H1 (cell line): ENCODE measurements at regions not wholly inside any gene's neighbourhood (a gene's known extent, or its start where the extent isn't known, plus 50 kb on each side); places are given as distances from the start of the nearest gene placed in this dataset.

Experiments used
- CTCF ChIA-PET: fragments of 300-600 bp; sonication (Branson Sonifier 250); formaldehyde crosslinking; loops from one replicate; lab custom pipeline; 2021; ENCODE audit not compliant: partially characterized antibody; lab: Charles Lee
- POLR2A ChIA-PET: fragments of 300-600 bp; sonication (Branson Sonifier 250); formaldehyde crosslinking; loops from one replicate; lab custom pipeline; 2021; ENCODE audit warnings: inconsistent platforms; ENCODE audit not compliant: partially characterized antibody; lab: Charles Lee
- DNase-seq, 2 experiments: peaks; one replicate each; pipeline versions ENCODE4 v3.0.0 to v3.0.0-alpha.2; 2010 to 2022; ENCODE audit warnings: low spot score in 2 of 2, low read depth in 1 of 2, mixed read lengths in 1 of 2
- FAIRE-seq: peaks from 2 replicates; lab custom pipeline; 2011; peaks lifted over from hg19 to GRCh38; lab: Jason Lieb, UNC
- H2AFZ ChIP-seq: 2 replicates; pipeline ENCODE4 v1.8.1; 2012; ENCODE audit warnings: low read length, inconsistent platforms
- H2AK5ac ChIP-seq: 2 replicates; pipeline ENCODE4 v1.6.1; 2013; ENCODE audit warnings: low read depth, low read length
- H2BK120ac ChIP-seq: replicated peaks from 2 replicates; pipeline ENCODE3; 2013; ENCODE audit warnings: low read depth, low read length, inconsistent platforms
- H2BK12ac ChIP-seq: 2 replicates; pipeline ENCODE4 v1.6.1; 2013; ENCODE audit warnings: low read depth, low read length
- H2BK15ac ChIP-seq: 2 replicates; pipeline ENCODE4 v1.6.1; 2013; ENCODE audit warnings: low read length
- H2BK20ac ChIP-seq: 2 replicates; pipeline ENCODE4 v1.6.1; 2013; ENCODE audit warnings: low read length
- H2BK5ac ChIP-seq: 2 replicates; pipeline ENCODE4 v1.6.1; 2013; ENCODE audit warnings: low read depth, low read length
- H3K14ac ChIP-seq: 2 replicates; pipeline ENCODE4 v1.6.1; 2013; ENCODE audit warnings: inconsistent platforms; ENCODE audit not compliant: insufficient read length
- H3K18ac ChIP-seq: 2 replicates; pipeline ENCODE4 v1.6.1; 2013; ENCODE audit warnings: low read length; ENCODE audit errors: extremely low read depth
- H3K23ac ChIP-seq: 2 replicates; pipeline ENCODE4 v1.6.1; 2013; ENCODE audit warnings: inconsistent platforms; ENCODE audit not compliant: insufficient read length
- H3K23me2 ChIP-seq: 2 replicates; pipeline ENCODE4 v1.6.1; 2013; ENCODE audit warnings: low read depth, low read length
- H3K27ac ChIP-seq: 2 replicates; pipeline ENCODE4 v1.6.1; 2011; ENCODE audit warnings: low read depth, low read length, inconsistent platforms
- H3K27me3 ChIP-seq, 4 experiments: replicated peaks in 1 of 4; 1 replicate in 1 of 4; 2 replicates in 3 of 4; pipeline versions ENCODE4 v1.6.1 to v1.8.1; 2011 to 2013; ENCODE audit warnings: low read length in 3 of 4, mild to moderate bottlenecking in 3 of 4, inconsistent platforms in 2 of 4, mixed read lengths in 2 of 4, moderate library complexity in 1 of 4; ENCODE audit not compliant: control insufficient read depth in 3 of 4, insufficient read depth in 3 of 4; ENCODE audit errors: extremely low read depth in 1 of 4
- H3K36me3 ChIP-seq, 4 experiments: 2 replicates each; pipeline versions ENCODE4 v1.6.1 to v1.8.1; 2011 to 2013; ENCODE audit warnings: mild to moderate bottlenecking in 4 of 4, low read length in 3 of 4, moderate library complexity in 2 of 4, control low read depth in 1 of 4, inconsistent platforms in 1 of 4; ENCODE audit not compliant: insufficient read depth in 4 of 4, control insufficient read depth in 2 of 4
- H3K4ac ChIP-seq: replicated peaks from 2 replicates; pipeline ENCODE3; 2013; ENCODE audit warnings: low read length, low read depth, mixed read lengths, inconsistent platforms; ENCODE audit not compliant: insufficient read length
- H3K4me1 ChIP-seq, 4 experiments: replicated peaks in 1 of 4; 1 replicate in 1 of 4; 2 replicates in 3 of 4; pipeline versions ENCODE4 v1.6.1 to v1.8.1; 2011 to 2013; ENCODE audit warnings: low read length in 3 of 4, inconsistent platforms in 2 of 4, mixed read lengths in 1 of 4; ENCODE audit not compliant: insufficient read depth in 4 of 4, control insufficient read depth in 3 of 4
- H3K4me2 ChIP-seq, 2 experiments: 2 replicates each; pipeline versions ENCODE4 v1.6.1 to v1.8.1; 2011 to 2013; ENCODE audit warnings: low read depth in 2 of 2, low read length in 2 of 2, control low read depth in 1 of 2, inconsistent platforms in 1 of 2, mild to moderate bottlenecking in 1 of 2; ENCODE audit not compliant: insufficient read depth in 1 of 2
- H3K4me3 ChIP-seq, 4 experiments: fragments of 200-600, 300-600 bp in 1 of 4; sonication (generic), shearing (Covaris generic), sonication (Bioruptor Twin) in 1 of 4; 2 replicates each; pipeline versions ENCODE4 v1.5.1 to v1.8.1; 2011 to 2016; ENCODE audit warnings: low read length in 4 of 4, low read depth in 3 of 4, control low read depth in 2 of 4, inconsistent platforms in 2 of 4, mild to moderate bottlenecking in 2 of 4, mixed read lengths in 1 of 4, moderate library complexity in 1 of 4; ENCODE audit not compliant: insufficient read depth in 2 of 4; ENCODE audit errors: extremely low read depth in 1 of 4
- H3K56ac ChIP-seq: replicated peaks from 2 replicates; pipeline ENCODE3; 2013; ENCODE audit warnings: low read depth, mild to moderate bottlenecking, mixed read lengths, low read length, inconsistent platforms; ENCODE audit not compliant: insufficient read length
- H3K79me1 ChIP-seq: 2 replicates; pipeline ENCODE4 v1.6.1; 2013; ENCODE audit warnings: low read depth, low read length, control low read depth
- H3K79me2 ChIP-seq, 2 experiments: 2 replicates each; pipeline versions ENCODE4 v1.6.1 to v1.8.1; 2012 to 2013; ENCODE audit warnings: low read length in 2 of 2, mild to moderate bottlenecking in 2 of 2, inconsistent platforms in 1 of 2; ENCODE audit not compliant: insufficient read depth in 2 of 2, control insufficient read depth in 1 of 2
- H3K9ac ChIP-seq, 4 experiments: replicated peaks in 1 of 4; 1 replicate in 1 of 4; 2 replicates in 3 of 4; pipeline versions ENCODE4 v1.6.1 to v1.8.1; 2011 to 2013; ENCODE audit warnings: low read depth in 3 of 4, low read length in 3 of 4, control low read depth in 2 of 4, mild to moderate bottlenecking in 2 of 4, moderate library complexity in 2 of 4, inconsistent platforms in 1 of 4; ENCODE audit errors: extremely low read depth in 1 of 4
- H3K9me3 ChIP-seq, 2 experiments: 2 replicates each; pipeline versions ENCODE4 v1.6.1 to v1.8.1; 2012 to 2013; ENCODE audit warnings: mild to moderate bottlenecking in 2 of 2, moderate library complexity in 2 of 2, control low read depth in 1 of 2, inconsistent platforms in 1 of 2, low read depth in 1 of 2, low read length in 1 of 2, mixed read lengths in 1 of 2; ENCODE audit not compliant: insufficient read depth in 2 of 2
- H4K20me1 ChIP-seq, 2 experiments: replicated peaks in 1 of 2; 2 replicates each; pipeline versions ENCODE3 to v1.8.1; 2011 to 2013; ENCODE audit warnings: inconsistent platforms in 2 of 2, low read length in 2 of 2, mild to moderate bottlenecking in 1 of 2; ENCODE audit not compliant: insufficient read depth in 2 of 2, control insufficient read depth in 1 of 2
- H4K5ac ChIP-seq: 2 replicates; pipeline ENCODE4 v1.6.1; 2013; ENCODE audit warnings: low read length, low read depth, mixed read lengths, inconsistent platforms; ENCODE audit not compliant: insufficient read length
- H4K8ac ChIP-seq: 2 replicates; pipeline ENCODE4 v1.8.0; 2013; ENCODE audit warnings: mild to moderate bottlenecking, moderate library complexity, low read length, inconsistent platforms; ENCODE audit not compliant: insufficient read depth; ENCODE audit errors: extremely low read depth
- H4K91ac ChIP-seq: replicated peaks from 2 replicates; pipeline ENCODE3; 2013; ENCODE audit warnings: low read length, mixed read lengths, inconsistent platforms; ENCODE audit not compliant: insufficient read length
- NRF1 ChIP-seq: IDR thresholded peaks from 2 replicates; pipeline ENCODE4 v1.6.1; 2011; ENCODE audit warnings: mild to moderate bottlenecking, low read depth, low read length, improper control_type of control experiment
- SIN3A ChIP-seq, 2 experiments: IDR thresholded peaks in 1 of 2; conservative IDR thresholded peaks in 1 of 2; 2 replicates each; pipeline ENCODE4 v1.6.1; 2011 to 2012; ENCODE audit warnings: low read length in 2 of 2, improper control_type of control experiment in 1 of 2, low read depth in 1 of 2, mild to moderate bottlenecking in 1 of 2
- SIRT6 ChIP-seq: IDR thresholded peaks from one replicate; pipeline ENCODE4 v1.7.1; 2012; ENCODE audit warnings: low read length, inconsistent platforms
- WGBS, 2 experiments: shearing (Covaris generic) in 1 of 2; methylation state at CpG; one replicate each; pipeline versions ENCODE4 v1.1.6 to v1.1.7; 2013 to 2015; ENCODE audit warnings: low lambda C conversion rate in 2 of 2, mixed read lengths in 2 of 2, inconsistent platforms in 1 of 2, low coverage in 1 of 2, missing lambda C conversion rate in 1 of 2; ENCODE audit not compliant: insufficient replicate concordance in 2 of 2, insufficient coverage in 1 of 2, insufficient read length in 1 of 2; ENCODE audit errors: extremely low coverage in 1 of 2, missing lambda C conversion rate in 1 of 2; 5-methylcytosine and 5-hydroxymethylcytosine counted together

DNA sequence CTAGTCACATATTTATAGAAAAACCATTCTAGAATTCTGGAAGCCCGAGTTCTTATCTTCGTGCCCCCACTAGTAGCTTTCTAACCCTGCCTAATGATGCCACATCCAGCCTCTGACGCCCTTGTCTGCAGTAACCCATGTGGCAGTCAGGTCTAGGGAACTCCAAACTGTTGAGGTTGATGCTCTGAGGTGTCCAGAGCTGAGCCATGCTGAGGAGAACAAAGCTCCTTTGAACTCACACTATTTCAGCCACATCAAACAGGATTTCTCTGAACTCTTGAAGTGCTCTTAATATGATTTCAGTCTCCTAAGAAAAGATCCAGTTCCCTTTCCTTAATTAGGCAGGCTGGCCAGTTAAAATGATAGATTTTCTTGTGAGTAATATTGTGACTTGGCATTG lies 150.5 kb upstream of the ST8SIA2 start:
- TF ChIP-seq SIN3A (conservative IDR thresholded peaks at IDR 0.05 in 1 of 2, IDR thresholded peaks at IDR 0.05 in 1 of 2; ENCODE audit: low read depth in 1 of 2, low read length in 2 of 2) (no peak), NRF1 (no peak), SIRT6 (no peak)
- TF ChIP-seq, all 59 proteins: peak for 0
- FAIRE-seq (no peak), DNase-seq (no peak)
- Histone ChIP-seq H2BK5ac (no peak overlapping the region), H2BK12ac (no peak overlapping the region), H2BK120ac (no peak overlapping the region), H3K4me1 (no peaks in the 10 kb centered on the region), H3K14ac (no peak overlapping the region), H3K27me3 (no peaks in the 10 kb centered on the region), H3K79me2 (no peaks in the 10 kb centered on the region), H4K5ac (no peak overlapping the region), H4K91ac (no peak overlapping the region), H2AK5ac (no peak overlapping the region), H2BK20ac (no peak overlapping the region), H4K8ac (no peak overlapping the region), H3K4me2 (no peak overlapping the region), H3K23me2 (no peaks in the 10 kb centered on the region), H3K79me1 (no peaks in the 10 kb centered on the region), H3K18ac (no peak overlapping the region), H3K4me3 (no peak overlapping the region), H3K27ac (no peak overlapping the region), H3K9ac (no peak overlapping the region), H3K4ac (no peak overlapping the region), H4K20me1 (no peaks in the 10 kb centered on the region), H3K23ac (no peak overlapping the region), H3K56ac (no peak overlapping the region), H3K36me3 (no peaks in the 10 kb centered on the region), H2BK15ac (no peak overlapping the region), H2AFZ (no peak overlapping the region), H3K9me3 (peaks cover 0 to 6% of the 10 kb centered on the region in 2 experiments; a peak in 2 of 4 replicates)
- 83% methylated on average over 3 of the region's 3 CpGs; no CpG with 5 or more reads in 1 of the 2 experiments for WGBS, 2 experiments
- POLR2A ChIA-PET, result no interaction called here
- CTCF ChIA-PET, result interaction anchor here (1.0 to 1.9 kb wide), 3 partner anchors 14 to 124 kb away, joined by 3 to 4 read pairs (median 3); no protein-coding TSS in a partner anchor
